NB4 (cell line): ENCODE measurements at regions not wholly inside any gene's neighbourhood (a gene's known extent, or its start where the extent isn't known, plus 50 kb on each side); places are given as distances from the start of the nearest gene placed in this dataset.

ENCODE experiments used
- MAX ChIP-seq: IDR thresholded peaks from 2 replicates; pipeline ENCODE4 v1.6.1; 2011; ENCODE audit warnings: low read depth, low read length
- POLR2A ChIP-seq: IDR thresholded peaks from 2 replicates; pipeline ENCODE4 v1.6.1; 2011; ENCODE audit warnings: mild to moderate bottlenecking; ENCODE audit not compliant: insufficient read length; ENCODE audit errors: extremely low read depth
- TF ChIP-seq, protein P1 (sequence below): IDR thresholded peaks from one replicate; pipeline ENCODE4 v1.5.1; 2012; ENCODE audit warnings: low read depth, low read length

GRCh38 chr1:219520241-219520640 lies 92.7 kb downstream of the ZC3H11B start:
- TF ChIP-seq POLR2A (no peak), MAX (no peak)
- TF ChIP-seq, protein P1, sequence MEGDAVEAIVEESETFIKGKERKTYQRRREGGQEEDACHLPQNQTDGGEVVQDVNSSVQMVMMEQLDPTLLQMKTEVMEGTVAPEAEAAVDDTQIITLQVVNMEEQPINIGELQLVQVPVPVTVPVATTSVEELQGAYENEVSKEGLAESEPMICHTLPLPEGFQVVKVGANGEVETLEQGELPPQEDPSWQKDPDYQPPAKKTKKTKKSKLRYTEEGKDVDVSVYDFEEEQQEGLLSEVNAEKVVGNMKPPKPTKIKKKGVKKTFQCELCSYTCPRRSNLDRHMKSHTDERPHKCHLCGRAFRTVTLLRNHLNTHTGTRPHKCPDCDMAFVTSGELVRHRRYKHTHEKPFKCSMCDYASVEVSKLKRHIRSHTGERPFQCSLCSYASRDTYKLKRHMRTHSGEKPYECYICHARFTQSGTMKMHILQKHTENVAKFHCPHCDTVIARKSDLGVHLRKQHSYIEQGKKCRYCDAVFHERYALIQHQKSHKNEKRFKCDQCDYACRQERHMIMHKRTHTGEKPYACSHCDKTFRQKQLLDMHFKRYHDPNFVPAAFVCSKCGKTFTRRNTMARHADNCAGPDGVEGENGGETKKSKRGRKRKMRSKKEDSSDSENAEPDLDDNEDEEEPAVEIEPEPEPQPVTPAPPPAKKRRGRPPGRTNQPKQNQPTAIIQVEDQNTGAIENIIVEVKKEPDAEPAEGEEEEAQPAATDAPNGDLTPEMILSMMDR = no peak
